ENCODE measurements at regions not wholly inside any gene's neighbourhood (a gene's known extent, or its start where the extent isn't known, plus 50 kb on each side); places are given as distances from the start of the nearest gene placed in this dataset.

DNA sequence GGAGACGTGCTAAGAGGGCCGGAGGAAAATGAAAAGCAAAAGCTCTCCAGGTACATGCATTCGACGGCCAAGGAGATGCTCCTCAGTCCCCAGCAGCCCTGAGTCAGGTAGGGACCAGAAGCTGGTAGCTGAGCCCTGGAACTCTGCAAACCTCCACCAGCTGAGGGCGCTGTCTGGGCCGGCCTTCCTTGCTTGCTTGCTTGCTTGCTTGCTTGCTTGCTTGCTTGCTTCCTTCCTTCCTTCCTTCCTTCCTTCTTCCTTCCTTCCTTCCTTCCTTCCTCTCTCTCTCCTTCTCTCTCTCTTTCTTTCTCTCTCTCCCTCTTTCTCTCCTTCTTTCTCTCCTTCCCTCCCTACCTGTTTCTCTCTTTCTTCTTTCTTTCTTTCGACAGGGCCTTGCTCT is 94.6 kb upstream of the RASGRF1 start:
- peak; percentile 29 for DNase-seq (ENCODE audit: low read depth)

GRCh38 chr15:79184465-79184892 is 93.9 kb upstream of the RASGRF1 start:
- peak; percentile 46 for DNase-seq (ENCODE audit: low read depth)

- DNase-seq (ENCODE audit: low read depth) = no peak
Observed at GRCh38 chr15:79180318-79180717, 89.7 kb upstream of the RASGRF1 start.

GRCh38 chr15:79179597-79179996 is 89.0 kb upstream of the RASGRF1 start:
- no peak for DNase-seq (ENCODE audit: low read depth)

GRCh38 chr15:79179108-79179561 is 88.6 kb upstream of the RASGRF1 start:
- no peak for DNase-seq (ENCODE audit: low read depth)

- DNase-seq (ENCODE audit: low read depth) = no peak
Observed at GRCh38 chr15:79178594-79178993, 88.0 kb upstream of the RASGRF1 start.

DNA sequence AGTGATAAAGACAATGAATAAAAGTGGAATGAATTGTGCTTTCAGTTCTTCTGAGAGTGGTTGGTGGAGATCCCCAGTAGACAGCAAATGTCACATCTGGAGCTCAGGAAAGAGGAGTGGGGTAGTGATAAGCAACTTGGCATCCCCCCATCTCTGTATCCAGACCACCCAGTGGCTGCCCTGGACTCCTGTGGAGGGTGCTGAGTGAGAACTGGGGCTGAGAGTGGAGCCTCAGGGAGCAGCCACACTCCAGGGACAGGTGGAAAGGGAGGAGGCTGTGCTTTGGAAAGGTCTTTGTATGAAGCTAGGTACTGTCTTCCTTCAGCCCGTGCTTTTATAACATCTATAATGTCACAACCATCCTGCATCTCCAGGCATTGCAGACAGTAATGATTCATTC is 85.6 kb upstream of the RASGRF1 start:
- DNase-seq (ENCODE audit: low read depth) = no peak

DNA sequence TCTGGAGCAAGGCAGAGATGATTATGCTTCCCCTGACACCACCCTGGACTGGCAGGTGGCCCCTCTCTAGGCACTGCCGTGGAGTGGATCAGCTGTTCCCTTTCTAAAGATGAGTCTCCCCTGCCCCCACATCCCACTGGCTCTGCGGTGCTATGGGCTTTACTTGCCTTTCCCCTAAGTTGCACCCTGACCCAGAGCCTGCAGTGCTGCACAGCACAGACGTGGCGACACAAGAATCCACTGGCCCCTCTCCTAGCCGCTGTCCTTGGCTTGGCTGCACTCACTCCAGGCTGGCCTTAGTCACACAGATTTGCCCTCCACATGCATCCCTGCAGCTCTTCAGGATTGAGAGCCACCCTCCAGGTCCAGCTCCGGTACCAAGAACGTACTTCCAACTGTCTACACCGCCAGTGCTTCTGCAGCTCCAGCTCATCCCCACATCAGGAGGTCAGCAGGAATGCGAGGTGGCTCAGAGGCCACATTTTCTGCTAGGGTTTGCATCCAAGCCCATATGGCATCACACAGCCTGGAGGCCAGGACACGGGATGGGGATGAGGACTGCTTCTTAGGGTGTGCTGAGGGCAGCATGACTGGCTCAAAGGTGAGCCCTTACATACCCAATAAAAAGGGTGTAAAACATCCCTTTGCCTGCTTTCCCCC is 82.4 kb upstream of the RASGRF1 start:
- DNase-seq (ENCODE audit: low read depth) = no peak

DNA sequence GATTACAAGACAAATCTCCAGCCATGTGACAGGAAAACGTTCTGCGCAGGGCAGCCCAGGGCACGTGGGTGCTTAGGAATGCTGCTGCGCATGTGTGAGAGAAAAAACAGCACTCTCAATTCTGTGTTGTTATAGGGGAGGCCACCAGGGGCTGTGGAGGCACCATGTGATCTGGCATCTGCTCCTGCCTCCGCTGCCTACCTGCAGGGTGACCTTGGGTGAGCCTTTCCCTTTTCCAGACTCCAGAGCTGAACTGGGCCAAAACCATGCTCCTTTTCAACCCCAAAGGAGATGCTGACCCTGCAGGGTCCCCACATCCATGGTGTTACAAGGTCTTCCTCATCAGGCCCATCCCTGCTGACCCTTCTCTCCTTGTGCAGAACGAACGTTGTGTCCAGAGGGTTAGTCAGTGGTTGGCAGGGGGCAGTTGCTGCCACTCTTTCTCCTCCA is 81.5 kb upstream of the RASGRF1 start:
- DNase-seq (ENCODE audit: low read depth) = no peak

DNA sequence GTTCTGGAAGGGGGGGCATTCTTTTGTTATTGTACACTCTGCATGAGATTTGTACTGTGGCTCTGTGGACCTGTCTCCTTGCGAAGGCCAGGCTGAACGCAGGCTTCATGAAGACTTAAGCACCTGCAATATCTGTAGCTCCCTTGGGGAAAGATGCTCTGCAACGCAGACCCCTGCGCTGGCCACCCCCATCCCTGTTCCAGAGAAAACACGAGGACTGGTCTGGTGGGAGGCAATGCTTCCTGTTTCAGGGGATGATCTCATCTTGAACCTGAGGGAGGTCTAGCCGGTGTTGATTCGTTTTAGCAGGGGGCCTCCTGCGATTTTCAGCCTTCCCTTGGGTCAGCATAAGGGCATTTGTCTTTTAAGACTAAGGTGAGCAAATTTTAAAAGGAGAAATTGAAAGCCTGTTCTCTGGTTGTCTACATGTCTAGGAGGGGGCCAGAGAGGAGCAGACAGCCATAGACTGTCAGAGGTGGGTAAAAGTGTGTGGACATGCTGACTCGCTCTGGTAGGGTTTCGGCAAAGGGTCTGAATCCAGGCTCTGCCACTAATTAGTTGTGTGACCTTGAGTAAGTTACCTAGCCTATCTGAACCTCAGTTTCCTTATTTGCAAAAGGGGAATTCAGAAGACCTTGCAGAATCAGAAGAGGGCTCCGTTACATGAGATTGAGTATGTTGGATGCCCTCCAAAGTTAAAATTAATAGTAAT is 80.9 kb upstream of the RASGRF1 start:
- DNase-seq (ENCODE audit: low read depth) = no peak

GRCh38 chr15:79170256-79170664 is 79.7 kb upstream of the RASGRF1 start:
- no peak for DNase-seq (ENCODE audit: low read depth)

DNA sequence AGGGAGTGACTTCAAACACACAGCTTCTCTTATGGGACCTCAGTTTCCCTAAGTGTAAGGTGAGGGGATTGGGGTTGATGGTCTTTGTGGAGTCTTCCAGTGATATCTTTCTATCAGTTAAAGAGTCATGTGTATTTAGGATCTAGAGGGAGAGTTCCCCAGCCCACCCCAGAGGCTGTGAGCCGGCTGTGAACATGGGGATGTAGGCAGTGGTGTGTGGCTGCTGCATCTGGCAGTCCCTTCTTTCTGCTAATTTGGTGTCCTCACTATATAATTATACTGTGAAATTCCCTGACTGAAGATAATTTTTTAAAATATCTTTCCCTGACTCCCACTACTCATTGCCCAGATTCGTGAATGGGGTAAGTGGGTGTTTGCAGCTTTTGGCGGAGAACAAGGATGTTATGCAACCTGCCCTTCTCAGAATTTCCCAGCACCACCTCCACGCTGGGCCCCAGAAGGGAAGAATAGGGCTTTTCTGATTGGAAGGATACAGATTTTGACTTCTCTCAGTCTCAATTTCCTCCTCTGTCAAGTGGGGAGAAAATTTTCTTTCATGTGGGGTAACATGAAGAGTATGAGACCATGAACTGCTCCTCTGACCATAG is 79.0 kb upstream of the RASGRF1 start:
- DNase-seq (ENCODE audit: low read depth) = no peak

DNA sequence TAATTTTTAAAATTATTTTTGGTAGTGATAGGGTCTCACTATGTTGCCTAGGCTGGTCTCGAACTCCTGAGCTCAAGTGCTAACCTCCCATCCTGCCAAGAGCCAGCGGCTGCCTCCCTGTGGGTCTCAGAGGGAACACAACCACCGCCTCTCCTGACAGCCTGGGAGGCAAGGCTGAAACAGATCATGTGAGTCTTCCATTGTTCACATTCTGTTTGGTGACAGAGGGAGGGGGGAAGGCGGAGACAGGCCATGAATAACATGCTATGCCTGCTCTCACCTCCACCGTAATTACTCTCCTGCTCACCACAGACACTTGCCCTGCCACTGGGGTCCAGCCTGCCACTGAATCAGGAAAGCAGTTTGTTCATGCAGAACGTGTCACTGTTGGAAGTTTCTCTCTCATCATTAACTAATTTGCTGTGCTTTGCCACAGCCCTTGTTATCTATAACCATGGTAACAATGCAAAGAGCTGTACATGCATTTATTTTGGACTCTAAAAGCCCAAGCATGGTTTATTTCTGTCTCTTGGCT is 78.4 kb upstream of the RASGRF1 start:
- DNase-seq (ENCODE audit: low read depth) = no peak

DNA sequence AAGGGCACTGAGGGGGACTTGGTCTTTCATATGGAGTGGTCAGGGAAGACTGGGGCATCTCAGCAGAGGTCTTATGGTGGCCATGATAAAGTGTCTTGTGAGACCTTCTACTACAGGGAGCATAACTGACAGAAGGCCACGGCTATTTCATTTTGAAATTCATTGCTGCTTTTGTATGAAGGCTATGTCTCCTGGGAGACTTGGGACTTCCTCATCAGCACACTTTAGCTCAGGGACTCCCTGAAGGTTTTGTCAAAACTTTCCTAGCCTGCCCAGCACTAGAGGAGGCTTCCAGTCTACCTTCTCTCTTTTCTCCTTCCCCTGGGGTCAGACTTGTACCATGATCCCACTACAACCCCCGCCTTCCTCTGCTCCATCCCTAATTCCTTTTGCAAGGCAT is 77.2 kb upstream of the RASGRF1 start:
- DNase-seq (ENCODE audit: low read depth) = no peak

DNA sequence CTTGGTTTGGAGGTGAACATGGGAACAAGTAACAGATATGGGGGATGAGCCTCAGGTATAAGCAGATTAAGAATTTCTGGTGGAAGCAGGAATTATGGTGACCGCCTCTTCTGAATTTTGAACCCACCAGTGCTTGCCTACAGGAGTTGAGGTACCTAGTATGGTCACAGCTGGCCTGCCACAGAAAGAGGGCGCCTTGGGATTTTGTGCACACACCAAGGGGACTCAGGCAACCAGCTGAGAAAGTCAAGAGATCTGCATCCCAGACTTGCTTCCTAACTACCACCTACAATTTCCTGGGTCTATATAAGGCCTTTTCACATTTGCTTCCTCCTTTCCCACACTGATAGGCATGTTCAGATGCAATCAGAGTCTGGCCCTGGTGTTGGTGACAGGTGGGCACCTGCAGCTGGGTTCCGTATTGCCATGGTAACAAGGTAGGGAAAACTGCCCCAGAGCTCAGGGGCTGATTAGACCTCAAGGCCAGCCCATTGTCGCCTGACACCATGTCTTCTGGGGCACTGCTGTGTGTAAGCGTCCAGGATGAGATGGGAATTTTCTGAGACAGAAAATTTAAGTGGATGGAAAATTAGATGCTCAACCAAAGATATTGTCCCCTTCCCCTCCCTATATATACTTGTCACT is 75.9 kb upstream of the RASGRF1 start:
- no peak for DNase-seq (ENCODE audit: low read depth)

- DNase-seq (ENCODE audit: low read depth) = no peak
Observed at GRCh38 chr15:79164465-79164864, 73.9 kb upstream of the RASGRF1 start.

DNA sequence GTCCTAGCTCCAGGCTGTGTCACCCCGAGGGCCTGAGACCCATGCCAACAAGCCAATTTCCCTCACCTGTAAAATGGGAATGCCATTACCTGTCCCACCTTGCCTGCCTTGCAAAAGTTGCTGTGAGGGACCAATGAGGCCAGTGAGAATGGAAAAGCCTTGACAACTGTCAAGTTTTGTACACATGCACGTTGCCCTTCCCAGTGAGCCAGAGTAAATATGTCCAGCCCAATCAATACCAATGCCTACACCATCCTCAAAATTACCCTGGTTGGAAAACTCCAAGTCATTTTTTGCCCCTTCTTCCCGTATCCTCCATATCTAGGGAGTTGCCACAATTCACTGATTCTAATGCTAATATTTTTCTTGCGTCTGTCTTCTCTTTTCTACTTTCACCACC is 73.5 kb upstream of the RASGRF1 start:
- DNase-seq (ENCODE audit: low read depth) = no peak

GRCh38 chr15:79163395-79163794 is 72.8 kb upstream of the RASGRF1 start:
- no peak for DNase-seq (ENCODE audit: low read depth)

- DNase-seq (ENCODE audit: low read depth) = no peak
Observed at GRCh38 chr15:79161837-79162508, 71.4 kb upstream of the RASGRF1 start.

- DNase-seq (ENCODE audit: low read depth) = no peak
Observed at GRCh38 chr15:79160211-79160610, 69.6 kb upstream of the RASGRF1 start.

DNA sequence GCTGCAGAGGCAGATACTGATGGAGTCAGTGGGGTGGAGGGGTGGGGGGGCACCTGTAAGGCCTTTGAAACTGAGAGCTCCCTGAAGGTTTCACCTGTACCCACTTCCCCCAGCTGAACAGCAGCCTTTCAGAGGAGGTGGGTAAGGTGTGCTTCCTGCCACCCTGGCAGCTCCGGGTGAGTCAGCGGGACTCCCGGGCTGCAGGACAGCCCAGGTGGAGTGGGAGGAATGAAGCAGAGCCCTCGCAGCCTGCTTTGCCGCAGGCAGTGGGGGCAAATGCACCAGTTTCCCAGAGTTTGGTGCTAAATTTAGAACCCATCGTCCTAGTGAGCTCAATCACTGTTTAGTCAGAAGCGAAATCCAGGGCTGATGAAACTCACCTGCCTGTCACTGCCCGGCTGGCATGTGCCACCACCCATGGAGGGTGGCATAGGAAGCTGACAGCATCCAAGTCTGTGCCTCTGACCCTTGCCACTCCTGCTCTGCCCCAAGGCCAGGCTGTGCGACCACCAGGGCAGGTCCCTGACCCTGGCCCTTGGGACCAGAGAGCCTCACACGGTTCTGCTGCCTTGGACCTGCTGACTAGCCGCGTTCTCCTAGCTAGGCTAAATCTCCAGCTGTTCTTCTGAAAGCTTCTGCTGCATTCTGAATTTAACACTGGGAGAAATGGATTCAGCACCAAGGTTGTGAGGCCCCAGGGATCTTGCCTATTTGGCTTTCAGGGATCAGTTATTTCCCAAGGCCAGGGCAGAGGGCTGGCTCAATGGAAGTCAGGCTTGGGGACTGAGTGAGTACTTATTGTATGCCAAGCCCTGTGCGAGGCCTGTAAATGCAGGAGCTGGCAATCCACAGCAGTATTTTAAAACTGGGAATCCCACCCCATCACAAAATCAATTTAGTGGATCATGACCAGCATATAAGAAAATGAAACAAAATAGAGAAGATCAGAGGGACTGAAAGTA is 67.3 kb upstream of the RASGRF1 start:
- no peak for DNase-seq (ENCODE audit: low read depth)
